ENCODE measurements at regions not wholly inside any gene's neighbourhood (a gene's known extent, or its start where the extent isn't known, plus 50 kb on each side); places are given as distances from the start of the nearest gene placed in this dataset.

- no peaks in the 10 kb centered on the region for H3K4me1 ChIP-seq (ENCODE audit: control insufficient read depth, insufficient read depth, low read length)
- no peaks in the 10 kb centered on the region for H3K27me3 ChIP-seq (ENCODE audit: control insufficient read depth, insufficient read depth, low read length, poor library complexity, severe bottlenecking)
- H3K36me3 ChIP-seq (ENCODE audit: control insufficient read depth, insufficient read depth, low read length) = no peaks in the 10 kb centered on the region
- H3K4me3 ChIP-seq (ENCODE audit: insufficient read depth, low read depth, low read length) = no peak overlapping the region
- 92 to 100% methylated on average over 3 to 4 of the region's 4 CpGs for WGBS, 2 experiments
- no peak overlapping the region for H3K27ac ChIP-seq (ENCODE audit: insufficient read depth, low read depth, low read length, poor library complexity, severe bottlenecking)
- no peaks in the 10 kb centered on the region for H3K9me3 ChIP-seq (ENCODE audit: control insufficient read depth, low read length)
These were observed 1977.9 kb upstream of the ADGRL3 start for GRCh38 chr4:59222221-59222620.

- no peaks in the 10 kb centered on the region for H3K36me3 ChIP-seq (ENCODE audit: control insufficient read depth, insufficient read depth, low read length)
- no peaks in the 10 kb centered on the region for H3K4me1 ChIP-seq (ENCODE audit: control insufficient read depth, insufficient read depth, low read length)
- 93% methylated on average over 1 of the region's 2 CpGs for WGBS, 2 experiments
- no peaks in the 10 kb centered on the region for H3K27me3 ChIP-seq (ENCODE audit: control insufficient read depth, insufficient read depth, low read length, poor library complexity, severe bottlenecking)
- no peaks in the 10 kb centered on the region for H3K9me3 ChIP-seq (ENCODE audit: control insufficient read depth, low read length)
- H3K4me3 ChIP-seq (ENCODE audit: insufficient read depth, low read depth, low read length) = no peak overlapping the region
- no peak overlapping the region for H3K27ac ChIP-seq (ENCODE audit: insufficient read depth, low read depth, low read length, poor library complexity, severe bottlenecking)
These were observed 1976.7 kb upstream of the ADGRL3 start for GRCh38 chr4:59223292-59223941.

GRCh38 chr4:59238212-59238611 is 1961.9 kb upstream of the ADGRL3 start:
- H3K36me3 ChIP-seq (ENCODE audit: control insufficient read depth, insufficient read depth, low read length) = no peaks in the 10 kb centered on the region
- H3K4me3 ChIP-seq (ENCODE audit: insufficient read depth, low read depth, low read length) = no peak overlapping the region
- no peaks in the 10 kb centered on the region for H3K9me3 ChIP-seq (ENCODE audit: control insufficient read depth, low read length)
- H3K27me3 ChIP-seq (ENCODE audit: control insufficient read depth, insufficient read depth, low read length, poor library complexity, severe bottlenecking) = no peaks in the 10 kb centered on the region
- 92 to 93% methylated on average over 3 of the region's 3 CpGs for WGBS, 2 experiments
- H3K4me1 ChIP-seq (ENCODE audit: control insufficient read depth, insufficient read depth, low read length) = no peaks in the 10 kb centered on the region
- H3K27ac ChIP-seq (ENCODE audit: insufficient read depth, low read depth, low read length, poor library complexity, severe bottlenecking) = no peak overlapping the region

GRCh38 chr4:59240011-59240410 is 1960.1 kb upstream of the ADGRL3 start:
- no peaks in the 10 kb centered on the region for H3K27me3 ChIP-seq (ENCODE audit: control insufficient read depth, insufficient read depth, low read length, poor library complexity, severe bottlenecking)
- no peak overlapping the region for H3K4me3 ChIP-seq (ENCODE audit: insufficient read depth, low read depth, low read length)
- no peaks in the 10 kb centered on the region for H3K36me3 ChIP-seq (ENCODE audit: control insufficient read depth, insufficient read depth, low read length)
- no peaks in the 10 kb centered on the region for H3K9me3 ChIP-seq (ENCODE audit: control insufficient read depth, low read length)
- H3K27ac ChIP-seq (ENCODE audit: insufficient read depth, low read depth, low read length, poor library complexity, severe bottlenecking) = no peak overlapping the region
- H3K4me1 ChIP-seq (ENCODE audit: control insufficient read depth, insufficient read depth, low read length) = no peaks in the 10 kb centered on the region
- 60% methylated on average over 7 of the region's 7 CpGs for WGBS, 2 experiments

GRCh38 chr4:59243038-59243437 is 1957.1 kb upstream of the ADGRL3 start:
- H3K36me3 ChIP-seq (ENCODE audit: control insufficient read depth, insufficient read depth, low read length) = no peaks in the 10 kb centered on the region
- no peaks in the 10 kb centered on the region for H3K9me3 ChIP-seq (ENCODE audit: control insufficient read depth, low read length)
- H3K4me1 ChIP-seq (ENCODE audit: control insufficient read depth, insufficient read depth, low read length) = no peaks in the 10 kb centered on the region
- H3K27ac ChIP-seq (ENCODE audit: insufficient read depth, low read depth, low read length, poor library complexity, severe bottlenecking) = no peak overlapping the region
- H3K27me3 ChIP-seq (ENCODE audit: control insufficient read depth, insufficient read depth, low read length, poor library complexity, severe bottlenecking) = no peaks in the 10 kb centered on the region
- no peak overlapping the region for H3K4me3 ChIP-seq (ENCODE audit: insufficient read depth, low read depth, low read length)

- H3K9me3 ChIP-seq (ENCODE audit: control insufficient read depth, low read length) = no peaks in the 10 kb centered on the region
- no peak overlapping the region for H3K4me3 ChIP-seq (ENCODE audit: insufficient read depth, low read depth, low read length)
- no CpG with 5 or more reads among the region's 1 CpG for WGBS, 2 experiments
- H3K36me3 ChIP-seq (ENCODE audit: control insufficient read depth, insufficient read depth, low read length) = no peaks in the 10 kb centered on the region
- H3K27ac ChIP-seq (ENCODE audit: insufficient read depth, low read depth, low read length, poor library complexity, severe bottlenecking) = no peak overlapping the region
- H3K27me3 ChIP-seq (ENCODE audit: control insufficient read depth, insufficient read depth, low read length, poor library complexity, severe bottlenecking) = no peaks in the 10 kb centered on the region
- no peaks in the 10 kb centered on the region for H3K4me1 ChIP-seq (ENCODE audit: control insufficient read depth, insufficient read depth, low read length)
These were observed 1953.1 kb upstream of the ADGRL3 start for GRCh38 chr4:59247032-59247431.

GRCh38 chr4:59248313-59248712 is 1951.8 kb upstream of the ADGRL3 start:
- 100% methylated on average over 1 of the region's 1 CpG for WGBS, 2 experiments
- Histone ChIP-seq H3K36me3 (ENCODE audit: control insufficient read depth, insufficient read depth, low read length) (no peaks in the 10 kb centered on the region), H3K27me3 (ENCODE audit: control insufficient read depth, insufficient read depth, low read length, poor library complexity, severe bottlenecking) (no peaks in the 10 kb centered on the region), H3K27ac (ENCODE audit: insufficient read depth, low read depth, low read length, poor library complexity, severe bottlenecking) (no peak overlapping the region), H3K4me3 (ENCODE audit: insufficient read depth, low read depth, low read length) (no peak overlapping the region), H3K4me1 (ENCODE audit: control insufficient read depth, insufficient read depth, low read length) (no peaks in the 10 kb centered on the region), H3K9me3 (ENCODE audit: control insufficient read depth, low read length) (no peaks in the 10 kb centered on the region)

- no peak overlapping the region for H3K27ac ChIP-seq (ENCODE audit: insufficient read depth, low read depth, low read length, poor library complexity, severe bottlenecking)
- WGBS, 2 experiments = 35 to 41% methylated on average over 2 of the region's 2 CpGs
- no peaks in the 10 kb centered on the region for H3K9me3 ChIP-seq (ENCODE audit: control insufficient read depth, low read length)
- H3K27me3 ChIP-seq (ENCODE audit: control insufficient read depth, insufficient read depth, low read length, poor library complexity, severe bottlenecking) = no peaks in the 10 kb centered on the region
- H3K36me3 ChIP-seq (ENCODE audit: control insufficient read depth, insufficient read depth, low read length) = no peaks in the 10 kb centered on the region
- no peaks in the 10 kb centered on the region for H3K4me1 ChIP-seq (ENCODE audit: control insufficient read depth, insufficient read depth, low read length)
- no peak overlapping the region for H3K4me3 ChIP-seq (ENCODE audit: insufficient read depth, low read depth, low read length)
These were observed 1951.0 kb upstream of the ADGRL3 start for GRCh38 chr4:59249110-59249509.

GRCh38 chr4:59258002-59258401 is 1942.1 kb upstream of the ADGRL3 start:
- 90 to 94% methylated on average over 2 of the region's 2 CpGs for WGBS, 2 experiments
- no peaks in the 10 kb centered on the region for H3K4me1 ChIP-seq (ENCODE audit: control insufficient read depth, insufficient read depth, low read length)
- no peak overlapping the region for H3K27ac ChIP-seq (ENCODE audit: insufficient read depth, low read depth, low read length, poor library complexity, severe bottlenecking)
- no peaks in the 10 kb centered on the region for H3K9me3 ChIP-seq (ENCODE audit: control insufficient read depth, low read length)
- no peak overlapping the region for H3K4me3 ChIP-seq (ENCODE audit: insufficient read depth, low read depth, low read length)
- no peaks in the 10 kb centered on the region for H3K27me3 ChIP-seq (ENCODE audit: control insufficient read depth, insufficient read depth, low read length, poor library complexity, severe bottlenecking)
- H3K36me3 ChIP-seq (ENCODE audit: control insufficient read depth, insufficient read depth, low read length) = no peaks in the 10 kb centered on the region

- H3K4me1 ChIP-seq (ENCODE audit: control insufficient read depth, insufficient read depth, low read length) = no peaks in the 10 kb centered on the region
- no peaks in the 10 kb centered on the region for H3K9me3 ChIP-seq (ENCODE audit: control insufficient read depth, low read length)
- H3K4me3 ChIP-seq (ENCODE audit: insufficient read depth, low read depth, low read length) = no peak overlapping the region
- H3K27ac ChIP-seq (ENCODE audit: insufficient read depth, low read depth, low read length, poor library complexity, severe bottlenecking) = no peak overlapping the region
- no peaks in the 10 kb centered on the region for H3K27me3 ChIP-seq (ENCODE audit: control insufficient read depth, insufficient read depth, low read length, poor library complexity, severe bottlenecking)
- H3K36me3 ChIP-seq (ENCODE audit: control insufficient read depth, insufficient read depth, low read length) = no peaks in the 10 kb centered on the region
These were observed 1892.5 kb upstream of the ADGRL3 start for GRCh38 chr4:59307609-59308008.

GRCh38 chr4:59314637-59315036 is 1885.5 kb upstream of the ADGRL3 start:
- Histone ChIP-seq H3K27me3 (ENCODE audit: control insufficient read depth, insufficient read depth, low read length, poor library complexity, severe bottlenecking) (no peaks in the 10 kb centered on the region), H3K4me1 (ENCODE audit: control insufficient read depth, insufficient read depth, low read length) (no peaks in the 10 kb centered on the region), H3K4me3 (ENCODE audit: insufficient read depth, low read depth, low read length) (no peak overlapping the region), H3K27ac (ENCODE audit: insufficient read depth, low read depth, low read length, poor library complexity, severe bottlenecking) (no peak overlapping the region), H3K36me3 (ENCODE audit: control insufficient read depth, insufficient read depth, low read length) (no peaks in the 10 kb centered on the region), H3K9me3 (ENCODE audit: control insufficient read depth, low read length) (no peaks in the 10 kb centered on the region)
- 86 to 93% methylated on average over 1 of the region's 1 CpG for WGBS, 2 experiments

All from ectodermal cell (in vitro differentiated cells).